ENCODE measurements at regions not wholly inside any gene's neighbourhood (a gene's known extent, or its start where the extent isn't known, plus 50 kb on each side); places are given as distances from the start of the nearest gene placed in this dataset.

DNA sequence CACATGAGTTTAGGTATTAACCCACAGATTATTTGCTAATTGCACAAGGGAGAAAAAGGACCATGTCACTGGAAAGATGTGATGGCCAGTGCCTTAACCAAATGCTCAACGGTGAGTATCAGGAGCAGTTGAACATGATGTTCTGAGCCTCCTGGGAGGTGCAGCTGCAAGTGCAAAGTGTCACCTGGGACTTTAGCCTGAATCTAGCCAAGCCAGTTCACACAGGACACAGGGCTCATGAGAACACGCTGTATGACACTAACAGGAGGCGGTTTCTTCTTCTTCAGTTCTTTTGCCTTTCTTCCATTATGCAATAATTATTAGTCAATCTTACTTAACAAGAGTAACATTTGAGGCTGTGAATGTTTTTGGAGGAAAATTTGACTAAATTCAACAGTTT is 225.3 kb downstream of the THBS2 start:
- TF ChIP-seq NFIC (IDR thresholded peaks at IDR 0.05) (no peak), CEBPB (IDR thresholded peaks at IDR 0.05) (no peak), TAF1 (IDR thresholded peaks at IDR 0.05; ENCODE audit: low read depth) (no peak)
- TF ChIP-seq, protein P1, sequence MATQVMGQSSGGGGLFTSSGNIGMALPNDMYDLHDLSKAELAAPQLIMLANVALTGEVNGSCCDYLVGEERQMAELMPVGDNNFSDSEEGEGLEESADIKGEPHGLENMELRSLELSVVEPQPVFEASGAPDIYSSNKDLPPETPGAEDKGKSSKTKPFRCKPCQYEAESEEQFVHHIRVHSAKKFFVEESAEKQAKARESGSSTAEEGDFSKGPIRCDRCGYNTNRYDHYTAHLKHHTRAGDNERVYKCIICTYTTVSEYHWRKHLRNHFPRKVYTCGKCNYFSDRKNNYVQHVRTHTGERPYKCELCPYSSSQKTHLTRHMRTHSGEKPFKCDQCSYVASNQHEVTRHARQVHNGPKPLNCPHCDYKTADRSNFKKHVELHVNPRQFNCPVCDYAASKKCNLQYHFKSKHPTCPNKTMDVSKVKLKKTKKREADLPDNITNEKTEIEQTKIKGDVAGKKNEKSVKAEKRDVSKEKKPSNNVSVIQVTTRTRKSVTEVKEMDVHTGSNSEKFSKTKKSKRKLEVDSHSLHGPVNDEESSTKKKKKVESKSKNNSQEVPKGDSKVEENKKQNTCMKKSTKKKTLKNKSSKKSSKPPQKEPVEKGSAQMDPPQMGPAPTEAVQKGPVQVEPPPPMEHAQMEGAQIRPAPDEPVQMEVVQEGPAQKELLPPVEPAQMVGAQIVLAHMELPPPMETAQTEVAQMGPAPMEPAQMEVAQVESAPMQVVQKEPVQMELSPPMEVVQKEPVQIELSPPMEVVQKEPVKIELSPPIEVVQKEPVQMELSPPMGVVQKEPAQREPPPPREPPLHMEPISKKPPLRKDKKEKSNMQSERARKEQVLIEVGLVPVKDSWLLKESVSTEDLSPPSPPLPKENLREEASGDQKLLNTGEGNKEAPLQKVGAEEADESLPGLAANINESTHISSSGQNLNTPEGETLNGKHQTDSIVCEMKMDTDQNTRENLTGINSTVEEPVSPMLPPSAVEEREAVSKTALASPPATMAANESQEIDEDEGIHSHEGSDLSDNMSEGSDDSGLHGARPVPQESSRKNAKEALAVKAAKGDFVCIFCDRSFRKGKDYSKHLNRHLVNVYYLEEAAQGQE (IDR thresholded peaks at IDR 0.05; ENCODE audit: low read depth), result no peak

DNA sequence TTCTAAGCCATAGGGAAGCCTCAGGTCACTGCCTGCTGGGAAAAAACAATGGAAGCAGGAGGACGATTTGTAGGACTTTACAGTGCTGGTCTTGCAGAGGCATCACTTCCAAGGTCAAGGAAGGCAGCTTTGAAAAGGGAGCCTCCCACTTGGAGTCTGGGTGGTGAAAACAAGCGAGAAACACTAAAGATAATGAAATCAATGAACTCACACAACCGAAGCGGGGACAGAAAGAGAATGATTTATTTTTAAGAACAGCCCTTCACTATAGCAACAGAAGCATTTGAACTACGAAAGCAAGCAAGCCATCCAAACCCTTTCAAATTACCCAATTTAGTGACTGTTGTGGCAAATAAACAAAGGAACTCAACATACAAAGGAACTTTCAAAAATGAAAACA is 227.5 kb downstream of the THBS2 start:
- TF ChIP-seq CEBPB (IDR thresholded peaks at IDR 0.05) (no peak), CREB1 (IDR thresholded peaks at IDR 0.05; ENCODE audit: low read depth) (no peak), EP300 (IDR thresholded peaks at IDR 0.05; ENCODE audit: borderline replicate concordance) (no peak), FOXM1 (IDR thresholded peaks at IDR 0.05; ENCODE audit: borderline replicate concordance, low read depth) (no peak), EGR1 (IDR thresholded peaks at IDR 0.05) (no peak), RAD21 (IDR thresholded peaks at IDR 0.05; ENCODE audit: low read depth) (no peak), ZBTB7A (IDR thresholded peaks at IDR 0.05; ENCODE audit: low read depth) (no peak), NFIC (IDR thresholded peaks at IDR 0.05) (no peak), TEAD4 (IDR thresholded peaks at IDR 0.05) (no peak), TAF1 (IDR thresholded peaks at IDR 0.05; ENCODE audit: low read depth) (no peak), TCF12 (IDR thresholded peaks at IDR 0.05; ENCODE audit: low read depth) (no peak), YY1 (IDR thresholded peaks at IDR 0.05; ENCODE audit: low read depth) (no peak)
- TF ChIP-seq, protein P1 (IDR thresholded peaks at IDR 0.05; ENCODE audit: low read depth), result no peak
- TF ChIP-seq, protein P2, sequence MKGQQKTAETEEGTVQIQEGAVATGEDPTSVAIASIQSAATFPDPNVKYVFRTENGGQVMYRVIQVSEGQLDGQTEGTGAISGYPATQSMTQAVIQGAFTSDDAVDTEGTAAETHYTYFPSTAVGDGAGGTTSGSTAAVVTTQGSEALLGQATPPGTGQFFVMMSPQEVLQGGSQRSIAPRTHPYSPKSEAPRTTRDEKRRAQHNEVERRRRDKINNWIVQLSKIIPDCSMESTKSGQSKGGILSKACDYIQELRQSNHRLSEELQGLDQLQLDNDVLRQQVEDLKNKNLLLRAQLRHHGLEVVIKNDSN (IDR thresholded peaks at IDR 0.05), result no peak
- TF ChIP-seq, protein P3, sequence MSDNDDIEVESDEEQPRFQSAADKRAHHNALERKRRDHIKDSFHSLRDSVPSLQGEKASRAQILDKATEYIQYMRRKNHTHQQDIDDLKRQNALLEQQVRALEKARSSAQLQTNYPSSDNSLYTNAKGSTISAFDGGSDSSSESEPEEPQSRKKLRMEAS (IDR thresholded peaks at IDR 0.05), result no peak

DNA sequence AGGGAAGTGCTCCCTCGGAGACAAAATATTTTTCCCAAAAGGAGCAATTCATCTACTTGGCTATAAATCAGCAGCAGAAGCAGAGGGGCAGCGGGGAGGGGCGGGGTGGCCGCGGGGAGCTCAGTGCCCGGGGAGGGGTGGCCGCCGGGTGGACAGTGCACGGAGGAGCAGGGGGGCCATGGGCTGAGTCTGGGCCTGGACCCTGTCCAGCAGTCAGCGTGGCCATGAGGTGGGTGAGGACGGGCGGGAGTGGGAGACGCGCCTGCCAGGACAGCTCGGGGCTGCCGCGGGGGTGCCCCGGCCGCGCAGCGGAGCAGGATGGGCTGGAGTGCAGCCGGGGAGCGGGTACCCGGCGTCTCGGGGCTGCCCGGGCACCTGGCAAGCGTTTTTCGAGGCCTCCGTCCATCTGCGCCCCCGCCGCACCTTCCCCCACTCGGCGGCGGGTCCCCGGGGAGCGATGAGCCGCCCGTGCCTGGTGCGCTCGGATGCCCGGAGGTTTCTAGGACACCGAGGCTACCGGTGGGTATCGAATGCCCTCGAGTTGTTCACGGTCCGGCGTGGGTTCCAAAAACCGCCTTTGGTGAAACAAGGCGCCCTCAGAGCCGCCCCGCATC is 229.5 kb downstream of the THBS2 start:
- TF ChIP-seq TCF12 (IDR thresholded peaks at IDR 0.05; ENCODE audit: low read depth) (no peak), RAD21 (IDR thresholded peaks at IDR 0.05; ENCODE audit: low read depth) (no peak), EGR1 (IDR thresholded peaks at IDR 0.05) (no peak), CEBPB (IDR thresholded peaks at IDR 0.05) (no peak), TEAD4 (IDR thresholded peaks at IDR 0.05) (no peak), NFIC (IDR thresholded peaks at IDR 0.05) (no peak)
- TF ChIP-seq, protein P1 (IDR thresholded peaks at IDR 0.05; ENCODE audit: low read depth), result no peak
- TF ChIP-seq, protein P2 (IDR thresholded peaks at IDR 0.05), result no peak

DNA sequence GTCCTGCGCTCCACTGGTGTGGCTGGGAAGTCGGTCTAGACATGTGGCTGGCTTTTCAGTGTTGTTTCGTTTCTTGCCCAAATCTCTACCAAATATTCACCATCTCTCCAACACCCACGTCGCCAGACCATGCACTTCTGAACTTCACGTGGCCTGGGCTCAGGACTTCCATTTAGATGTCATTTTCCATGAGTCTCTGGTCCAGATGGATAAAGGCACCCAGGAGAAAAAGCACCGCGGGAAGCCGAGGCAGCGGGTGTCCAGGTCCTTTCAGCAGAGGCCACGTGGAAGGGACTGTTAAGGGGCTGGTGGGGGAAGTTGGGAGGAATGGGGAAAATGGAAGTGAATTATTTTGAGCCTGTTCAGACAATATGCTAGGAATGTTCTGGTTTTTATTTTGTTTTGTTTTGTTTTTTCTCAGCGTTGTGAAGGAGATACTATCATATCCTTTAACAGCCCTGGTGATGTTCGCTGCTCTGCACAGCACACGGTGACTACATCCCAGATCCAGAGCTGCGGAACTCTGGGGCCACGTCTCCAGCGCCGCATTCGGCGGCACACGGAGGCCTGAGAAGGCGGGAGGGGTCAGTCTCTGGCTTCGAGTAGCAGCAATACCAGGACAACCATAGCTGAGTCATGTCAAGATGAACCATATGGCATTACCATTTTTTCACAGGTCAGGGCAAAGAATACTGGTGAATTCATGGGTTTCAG is 230.3 kb downstream of the THBS2 start:
- TF ChIP-seq RAD21 (IDR thresholded peaks at IDR 0.05; ENCODE audit: low read depth) (no peak), CEBPB (IDR thresholded peaks at IDR 0.05) (no peak), YY1 (IDR thresholded peaks at IDR 0.05; ENCODE audit: low read depth) (no peak), FOXM1 (IDR thresholded peaks at IDR 0.05; ENCODE audit: borderline replicate concordance, low read depth) (no peak), EGR1 (IDR thresholded peaks at IDR 0.05) (no peak), ZBTB7A (IDR thresholded peaks at IDR 0.05; ENCODE audit: low read depth) (no peak)
- TF ChIP-seq, protein P2 (IDR thresholded peaks at IDR 0.05), result no peak
- TF ChIP-seq, protein P1 (IDR thresholded peaks at IDR 0.05; ENCODE audit: low read depth), result no peak
- TF ChIP-seq, protein P3 (IDR thresholded peaks at IDR 0.05), result no peak
